HG03571 (cell line): ENCODE measurements at regions not wholly inside any gene's neighbourhood (a gene's known extent, or its start where the extent isn't known, plus 50 kb on each side); places are given as distances from the start of the nearest gene placed in this dataset.
A peak's percentile ranks its signal among the peaks of the same experiment; 100 is the strongest.

Experiments
- ATAC-seq: cut with Tn5 transposase; IDR thresholded peaks from one replicate; pipeline ENCODE4 v1.9.1; 2021; ENCODE audit not compliant: unreplicated experiment

DNA sequence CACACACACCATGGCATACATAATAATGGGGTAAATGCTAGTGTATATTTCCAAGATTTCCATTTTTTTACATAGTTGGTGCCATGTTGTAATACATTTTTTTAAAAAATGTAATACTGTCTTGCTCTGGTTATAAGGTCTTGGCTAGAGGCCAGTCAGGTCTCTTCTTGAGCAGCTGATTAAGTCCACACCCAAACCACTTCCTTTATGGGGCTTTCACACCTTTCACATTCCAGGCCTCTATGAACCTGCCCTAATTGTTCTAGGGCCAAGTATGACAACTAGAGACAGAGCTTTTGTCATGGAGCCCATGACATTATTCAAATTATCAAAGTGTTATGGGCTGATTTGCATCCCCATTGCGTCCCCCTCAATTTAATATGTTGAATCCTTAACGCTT, 495.6 kb upstream of the CTNND2 start:
- ATAC-seq = no peak

DNA sequence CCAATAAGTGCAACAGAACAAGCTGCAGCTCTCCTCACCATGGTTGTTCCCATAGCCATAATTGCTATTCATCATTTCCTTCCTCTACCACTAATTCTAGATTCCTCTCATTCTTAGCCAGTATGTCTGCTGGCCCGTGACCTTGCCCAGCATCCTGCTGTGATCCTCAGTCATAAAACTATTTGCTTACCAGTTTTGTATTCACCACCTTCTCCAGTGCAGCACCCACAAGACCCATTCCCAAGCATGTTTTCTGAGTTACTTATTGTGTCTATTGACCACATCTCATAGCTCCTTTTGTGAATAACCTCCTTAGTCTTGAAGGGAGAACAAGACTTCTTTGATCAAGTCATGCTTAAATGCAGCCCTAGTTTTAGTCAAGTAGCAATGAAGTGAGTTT, 488.0 kb upstream of the CTNND2 start:
- ATAC-seq = no peak

- no peak for ATAC-seq
Observed at GRCh38 chr5:12385095-12385494, 480.8 kb upstream of the CTNND2 start.

GRCh38 chr5:12384005-12384404, 479.8 kb upstream of the CTNND2 start:
- no peak for ATAC-seq

- ATAC-seq = no peak
Observed at GRCh38 chr5:12367973-12368372, 463.7 kb upstream of the CTNND2 start.

DNA sequence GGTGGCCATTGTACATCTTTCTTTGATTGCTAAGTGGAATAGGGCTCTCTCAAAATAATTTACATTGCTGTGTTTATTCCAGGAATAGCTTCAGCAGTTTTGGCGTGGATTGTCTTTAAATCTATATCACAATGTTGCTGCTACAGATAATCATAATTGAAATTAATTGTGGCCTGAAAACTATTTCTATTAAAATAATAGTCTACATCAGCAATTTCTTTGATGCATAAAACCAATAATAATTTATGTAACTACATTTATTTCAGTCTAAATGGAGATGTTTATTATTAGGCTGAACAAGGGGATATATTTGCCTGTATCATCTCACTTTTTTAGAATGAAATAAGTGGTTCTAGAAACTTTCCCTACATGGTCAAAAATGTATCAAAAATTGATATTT, 456.0 kb upstream of the CTNND2 start:
- ATAC-seq = no peak

GRCh38 chr5:12358371-12359090, 454.3 kb upstream of the CTNND2 start:
- ATAC-seq = no peak

DNA sequence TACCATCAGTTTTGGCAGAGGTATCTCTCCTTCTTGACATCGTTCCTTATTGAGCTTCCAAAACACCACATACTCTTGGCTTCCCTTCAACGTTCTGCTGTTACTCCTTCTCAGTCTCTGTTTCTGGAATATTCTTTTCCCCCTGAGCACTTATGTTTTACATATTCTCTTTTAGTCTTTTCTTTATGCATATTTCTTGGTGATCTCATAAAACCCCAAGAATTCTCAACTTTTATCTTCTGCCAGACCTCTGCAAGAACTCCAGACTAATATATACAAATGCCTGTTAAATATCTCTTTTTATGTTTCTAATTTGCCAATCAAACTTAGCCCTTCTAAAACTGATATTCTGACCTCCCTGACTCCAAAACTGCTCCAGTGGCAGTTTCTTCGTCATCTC, 453.4 kb upstream of the CTNND2 start:
- ATAC-seq = no peak

DNA sequence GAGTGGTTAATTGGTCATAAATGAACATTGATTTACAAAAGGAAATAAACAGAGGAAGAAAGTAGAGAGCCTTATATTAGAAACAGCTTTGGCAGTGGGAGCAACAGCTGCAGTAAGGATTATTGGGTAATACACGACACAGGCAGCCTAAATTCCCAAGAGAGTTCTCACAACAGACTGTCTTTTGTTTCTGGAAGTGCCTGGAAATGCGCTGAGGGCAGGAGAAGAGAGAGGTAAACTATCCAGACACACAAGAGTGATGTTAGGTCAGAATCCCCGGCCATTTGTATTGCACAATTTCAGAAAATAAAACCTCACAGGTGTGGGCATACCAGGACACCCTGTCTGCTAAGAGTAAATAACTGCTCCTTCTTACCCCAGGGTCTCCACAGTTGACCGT, 450.4 kb upstream of the CTNND2 start:
- ATAC-seq = no peak

DNA sequence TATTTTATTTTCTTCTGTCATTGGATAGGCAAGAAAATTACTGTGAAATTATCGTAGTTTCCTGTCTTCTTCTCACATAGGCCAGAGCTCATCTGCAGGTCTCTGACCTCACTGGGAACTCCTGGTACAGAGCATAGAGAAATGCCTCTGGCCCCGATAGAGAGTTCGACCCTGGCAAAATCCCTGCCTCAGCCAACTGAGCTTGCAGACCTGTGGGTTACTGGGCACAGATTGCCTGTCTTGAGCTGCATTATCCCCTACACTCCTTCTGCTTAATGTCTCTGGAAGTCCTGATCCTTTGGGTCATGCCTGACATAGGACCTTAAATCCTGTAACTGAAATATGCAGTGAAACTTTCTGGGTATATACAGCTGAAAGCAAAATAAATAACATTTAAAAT, 439.3 kb upstream of the CTNND2 start:
- ATAC-seq = no peak

- ATAC-seq = no peak
Observed at GRCh38 chr5:12335938-12336337, 431.7 kb upstream of the CTNND2 start.

DNA sequence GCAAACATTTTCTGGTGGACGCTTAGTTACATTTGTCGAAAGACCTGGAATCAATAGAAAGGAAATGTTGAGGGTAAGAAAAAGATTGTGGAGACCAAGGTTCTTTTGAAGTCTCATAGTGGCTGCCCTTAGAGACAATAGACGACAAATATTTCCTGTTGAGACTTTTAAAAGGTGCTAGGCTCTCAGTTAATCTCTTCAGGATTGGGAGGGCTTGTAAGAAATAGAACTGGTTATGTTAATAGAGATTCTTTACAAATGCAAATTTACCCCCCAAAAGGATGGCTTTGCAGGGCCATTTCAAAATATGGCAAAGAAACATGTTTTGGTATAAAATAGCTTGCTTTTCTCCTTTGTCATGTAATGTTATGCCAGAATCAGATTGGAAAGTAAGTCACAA, 428.2 kb upstream of the CTNND2 start:
- no peak for ATAC-seq

GRCh38 chr5:12330993-12331588, 426.8 kb upstream of the CTNND2 start:
- no peak for ATAC-seq

DNA sequence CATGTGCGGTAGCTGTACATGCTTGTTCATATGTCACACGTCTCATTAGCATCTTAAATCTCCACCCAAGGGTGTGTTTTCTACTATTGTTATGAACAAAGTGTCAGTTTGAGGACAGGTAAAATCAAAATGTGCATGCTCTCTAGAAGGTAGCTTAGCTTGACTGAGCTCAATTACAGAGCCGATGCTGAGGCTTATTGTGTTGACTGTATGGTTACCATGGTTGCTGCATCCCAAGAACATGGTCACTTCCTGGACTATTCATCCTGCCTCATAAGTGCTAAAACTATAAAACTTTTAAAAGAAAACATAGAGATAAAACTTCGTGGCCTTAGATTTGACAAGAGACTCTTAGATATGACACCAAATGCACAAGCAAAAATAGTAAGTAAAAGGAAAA, 426.1 kb upstream of the CTNND2 start:
- no peak for ATAC-seq

DNA sequence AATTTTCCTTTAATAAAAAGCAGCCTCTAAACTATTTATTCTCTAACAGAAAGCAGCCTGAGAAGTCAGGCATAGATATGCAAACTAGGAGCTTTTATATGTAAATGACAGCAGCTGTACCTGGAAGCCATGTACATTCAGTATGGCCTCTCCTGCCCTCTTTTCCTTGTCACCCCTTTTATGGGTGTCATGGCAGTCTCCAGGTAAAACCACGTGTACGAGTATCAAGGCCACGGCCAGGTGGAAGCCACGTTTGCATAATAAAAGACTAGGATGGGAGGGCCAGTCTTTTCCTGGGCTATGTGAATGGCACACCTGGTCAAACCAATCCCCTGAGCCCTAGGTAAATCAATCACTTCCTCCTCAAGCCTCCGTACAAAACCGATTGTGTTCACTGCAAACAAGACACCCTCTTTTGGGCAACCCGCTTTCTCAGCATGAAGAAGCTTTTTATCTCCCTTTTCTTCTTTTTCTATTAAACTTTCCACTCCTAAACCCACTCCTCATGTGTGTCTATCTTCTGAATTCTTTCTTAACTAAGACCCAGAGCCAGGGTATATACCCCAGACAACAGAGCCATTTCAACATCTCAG, 419.5 kb upstream of the CTNND2 start:
- no peak for ATAC-seq

GRCh38 chr5:12322042-12322441, 417.8 kb upstream of the CTNND2 start:
- no peak for ATAC-seq

GRCh38 chr5:12320331-12320730, 416.1 kb upstream of the CTNND2 start:
- no peak for ATAC-seq

DNA sequence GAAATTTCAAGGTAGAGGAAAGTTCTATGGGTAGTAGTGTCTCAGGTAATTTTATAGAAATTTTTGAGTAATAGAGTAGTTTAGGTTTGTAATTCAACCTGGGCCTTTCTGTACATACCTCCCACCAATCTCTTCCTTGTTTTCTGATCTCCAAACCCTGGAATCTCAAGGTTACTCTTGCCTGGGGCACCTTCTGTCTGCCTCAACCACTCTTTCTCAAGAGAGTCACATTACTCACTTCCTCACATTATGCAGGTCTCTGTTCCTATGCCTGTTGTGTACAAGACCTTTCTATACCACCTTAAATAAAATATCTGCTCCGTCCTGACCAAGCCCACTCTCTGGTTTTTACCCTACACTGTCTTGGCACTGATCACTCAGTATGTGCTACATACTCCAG, 412.6 kb upstream of the CTNND2 start:
- ATAC-seq = no peak

- ATAC-seq = no peak
Observed at GRCh38 chr5:12315461-12315860, 411.2 kb upstream of the CTNND2 start.

GRCh38 chr5:12313602-12314001, 409.4 kb upstream of the CTNND2 start:
- peak; percentile 59 for ATAC-seq

- no peak for ATAC-seq
Observed at GRCh38 chr5:12312343-12312742, 408.1 kb upstream of the CTNND2 start.

DNA sequence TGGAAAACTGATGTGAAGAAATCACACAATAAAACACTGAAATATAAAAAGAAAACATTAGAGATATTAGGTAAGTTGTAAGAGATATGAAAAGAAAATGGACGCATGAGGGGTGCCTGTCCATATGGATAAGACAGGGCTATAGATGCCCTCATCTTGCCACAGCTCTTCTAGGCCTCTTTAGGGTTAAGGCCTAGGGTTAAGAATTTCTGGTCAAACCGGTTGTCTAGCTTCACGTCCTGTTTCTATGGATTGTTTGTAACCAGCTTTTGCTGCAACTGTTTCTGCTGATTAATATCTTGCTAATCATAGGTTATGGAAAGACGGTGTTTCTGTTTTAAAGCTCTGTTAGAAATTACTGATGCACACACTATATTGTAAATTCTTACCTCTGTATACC, 389.9 kb upstream of the CTNND2 start:
- no peak for ATAC-seq
